GM18858 (cell line): ENCODE measurements at regions not wholly inside any gene's neighbourhood (a gene's known extent, or its start where the extent isn't known, plus 50 kb on each side); places are given as distances from the start of the nearest gene placed in this dataset.
A peak's percentile ranks its signal among the peaks of the same experiment; 100 is the strongest.
"Not testable (repeated sequence)": the region's sequence is repeated elsewhere in the genome, so short reads cannot be mapped to it uniquely, and the experiment has no call there.

Experiments
- ATAC-seq: cut with Tn5 transposase; IDR thresholded peaks from one replicate; pipeline ENCODE4 v1.9.1; 2021; ENCODE audit not compliant: unreplicated experiment

- ATAC-seq: not testable (repeated sequence)
Measured at GRCh38 chr1:194858811-194859480, 1672.5 kb upstream of the B3GALT2 start.

- ATAC-seq: no peak
Measured at GRCh38 chr1:194857413-194857812, 1671.0 kb upstream of the B3GALT2 start.

GRCh38 chr1:194848846-194849245 lies 1662.4 kb upstream of the B3GALT2 start:
- ATAC-seq: no peak

- peak; percentile 78 for ATAC-seq
Measured at GRCh38 chr1:194846488-194846887, 1660.1 kb upstream of the B3GALT2 start.

- no peak for ATAC-seq
Measured at GRCh38 chr1:194843077-194843476, 1656.7 kb upstream of the B3GALT2 start.

- no peak for ATAC-seq
Measured at GRCh38 chr1:194833111-194833510, 1646.7 kb upstream of the B3GALT2 start.

GRCh38 chr1:194831595-194831994 lies 1645.2 kb upstream of the B3GALT2 start:
- not testable (repeated sequence) for ATAC-seq

GRCh38 chr1:194830387-194830786 lies 1644.0 kb upstream of the B3GALT2 start:
- ATAC-seq: peak; percentile 97

- no peak for ATAC-seq
Measured at GRCh38 chr1:194829492-194829891, 1643.1 kb upstream of the B3GALT2 start.

GRCh38 chr1:194825382-194825781 lies 1639.0 kb upstream of the B3GALT2 start:
- ATAC-seq: no peak

- no peak for ATAC-seq
Measured at GRCh38 chr1:194821091-194821490, 1634.7 kb upstream of the B3GALT2 start.

- ATAC-seq: no peak
Measured at GRCh38 chr1:194818674-194819073, 1632.3 kb upstream of the B3GALT2 start.

GRCh38 chr1:194816859-194817258 lies 1630.4 kb upstream of the B3GALT2 start:
- no peak for ATAC-seq

- no peak for ATAC-seq
Measured at GRCh38 chr1:194813096-194813495, 1626.7 kb upstream of the B3GALT2 start.

- ATAC-seq: peak; percentile 49
Measured at GRCh38 chr1:194809665-194810064, 1623.3 kb upstream of the B3GALT2 start.

GRCh38 chr1:194809215-194809614 lies 1622.8 kb upstream of the B3GALT2 start:
- no peak for ATAC-seq

GRCh38 chr1:194807530-194808220 lies 1621.3 kb upstream of the B3GALT2 start:
- no peak for ATAC-seq

GRCh38 chr1:194802572-194802971 lies 1616.2 kb upstream of the B3GALT2 start:
- ATAC-seq: no peak

- ATAC-seq: peak; percentile 90
Measured at GRCh38 chr1:194795917-194796593, 1609.6 kb upstream of the B3GALT2 start.

GRCh38 chr1:194787001-194787400 lies 1600.6 kb upstream of the B3GALT2 start:
- no peak for ATAC-seq

- ATAC-seq: no peak
Measured at GRCh38 chr1:194786027-194786426, 1599.6 kb upstream of the B3GALT2 start.

- ATAC-seq: no peak
Measured at GRCh38 chr1:194776657-194777056, 1590.2 kb upstream of the B3GALT2 start.
